Body of pancreas (tissue), 4 donors: ENCODE measurements at regions not wholly inside any gene's neighbourhood (a gene's known extent, or its start where the extent isn't known, plus 50 kb on each side); places are given as distances from the start of the nearest gene placed in this dataset.

ENCODE experiments used
- POLR2A ChIP-seq, 3 donors: fragments of 450-650 bp; IDR thresholded peaks; one replicate each; pipeline ENCODE4 v1.6.1; 2016; ENCODE audit warnings: antibody characterized with exemption in 3 of 3, mild to moderate bottlenecking in 2 of 3
- TF ChIP-seq, protein P1 (sequence below), 7 experiments: fragments of 450-650 bp in 4 of 7; fragments of 200-600 bp in 3 of 7; sonication (generic) in 3 of 7; IDR thresholded peaks; one replicate each; pipeline ENCODE4 v1.5.1; 2016 to 2019; ENCODE audit warnings: antibody characterized with exemption in 7 of 7

DNA sequence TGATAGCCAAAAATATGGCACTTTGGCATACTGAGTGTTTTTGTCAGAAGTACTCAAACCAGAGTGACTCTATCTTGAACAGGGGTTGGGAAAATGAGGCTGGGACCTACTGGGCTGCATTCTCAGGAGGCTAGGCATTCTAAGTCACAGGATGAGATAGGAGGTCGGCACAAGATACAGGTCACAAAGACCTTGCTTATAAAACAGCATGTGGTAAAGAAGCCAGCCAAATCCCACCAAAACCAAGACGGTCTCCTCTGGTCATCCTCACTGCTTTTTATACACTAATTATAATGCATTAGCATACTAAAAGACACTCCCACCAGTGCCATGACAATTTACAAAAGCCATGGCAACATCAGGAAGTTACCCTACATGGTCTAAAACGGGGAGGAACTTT lies 985.1 kb downstream of the HACE1 start:
- no peak for TF ChIP-seq POLR2A (IDR thresholded peaks at IDR 0.05)
- TF ChIP-seq, protein P1, sequence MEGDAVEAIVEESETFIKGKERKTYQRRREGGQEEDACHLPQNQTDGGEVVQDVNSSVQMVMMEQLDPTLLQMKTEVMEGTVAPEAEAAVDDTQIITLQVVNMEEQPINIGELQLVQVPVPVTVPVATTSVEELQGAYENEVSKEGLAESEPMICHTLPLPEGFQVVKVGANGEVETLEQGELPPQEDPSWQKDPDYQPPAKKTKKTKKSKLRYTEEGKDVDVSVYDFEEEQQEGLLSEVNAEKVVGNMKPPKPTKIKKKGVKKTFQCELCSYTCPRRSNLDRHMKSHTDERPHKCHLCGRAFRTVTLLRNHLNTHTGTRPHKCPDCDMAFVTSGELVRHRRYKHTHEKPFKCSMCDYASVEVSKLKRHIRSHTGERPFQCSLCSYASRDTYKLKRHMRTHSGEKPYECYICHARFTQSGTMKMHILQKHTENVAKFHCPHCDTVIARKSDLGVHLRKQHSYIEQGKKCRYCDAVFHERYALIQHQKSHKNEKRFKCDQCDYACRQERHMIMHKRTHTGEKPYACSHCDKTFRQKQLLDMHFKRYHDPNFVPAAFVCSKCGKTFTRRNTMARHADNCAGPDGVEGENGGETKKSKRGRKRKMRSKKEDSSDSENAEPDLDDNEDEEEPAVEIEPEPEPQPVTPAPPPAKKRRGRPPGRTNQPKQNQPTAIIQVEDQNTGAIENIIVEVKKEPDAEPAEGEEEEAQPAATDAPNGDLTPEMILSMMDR (IDR thresholded peaks at IDR 0.05) = no peak
